NCI-H2227 treated with DMSO at 0.1 percent for 48 hours (cell line): ENCODE measurements at regions not wholly inside any gene's neighbourhood (a gene's known extent, or its start where the extent isn't known, plus 50 kb on each side); places are given as distances from the start of the nearest gene placed in this dataset.

ENCODE experiments used
- DNase-seq: peaks from one replicate; lab custom pipeline; 2025; lab: John Stamatoyannopoulos, UW

GRCh38 chr18:66742832-66743231 is 138.9 kb upstream of the CDH19 start:
- no peak for DNase-seq

GRCh38 chr18:66735933-66736332 is 132.0 kb upstream of the CDH19 start:
- DNase-seq: no peak

GRCh38 chr18:66734451-66734850 is 130.6 kb upstream of the CDH19 start:
- DNase-seq: no peak

DNA sequence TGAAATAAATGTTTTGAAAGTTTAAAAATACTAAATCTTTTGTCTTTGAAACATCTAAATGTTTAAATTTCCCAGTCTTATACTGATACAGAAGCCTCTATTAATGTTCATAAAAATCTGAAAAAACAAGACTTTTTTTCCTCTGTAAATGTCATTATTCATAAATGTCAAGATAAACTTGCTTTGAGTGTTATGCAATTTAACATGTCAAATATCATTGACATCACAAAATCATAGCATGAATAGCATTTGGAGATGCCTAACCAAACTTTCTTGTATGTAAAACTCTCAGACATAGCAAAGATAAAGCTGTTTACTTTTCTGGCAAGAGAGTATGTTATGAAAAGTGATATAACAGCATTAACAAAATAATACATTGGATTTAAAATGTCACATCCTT is 128.0 kb upstream of the CDH19 start:
- DNase-seq: no peak

- DNase-seq: no peak
Observed at GRCh38 chr18:66729442-66730239, 125.8 kb upstream of the CDH19 start.

DNA sequence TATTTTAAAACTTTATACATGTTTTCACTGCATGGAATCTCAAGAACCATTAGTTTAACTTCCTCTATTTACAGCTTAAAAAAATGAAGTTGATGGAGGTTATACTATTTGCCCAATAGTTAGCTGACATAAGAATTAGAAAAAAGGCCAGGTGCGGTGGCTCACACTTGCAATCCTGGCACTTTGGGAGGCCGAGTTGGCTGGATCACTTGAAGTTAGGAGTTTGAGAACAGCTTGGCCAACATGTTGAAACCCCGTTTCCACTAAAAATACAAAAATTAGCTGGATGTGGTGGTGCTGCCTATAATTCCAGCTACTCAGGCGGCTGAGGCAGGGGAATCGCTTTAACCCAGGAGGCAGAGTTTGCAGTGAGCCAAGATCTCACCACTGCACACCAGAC is 125.1 kb upstream of the CDH19 start:
- DNase-seq: no peak

GRCh38 chr18:66727991-66728390 is 124.1 kb upstream of the CDH19 start:
- no peak for DNase-seq

- no peak for DNase-seq
Observed at GRCh38 chr18:66724664-66725356, 120.9 kb upstream of the CDH19 start.

DNA sequence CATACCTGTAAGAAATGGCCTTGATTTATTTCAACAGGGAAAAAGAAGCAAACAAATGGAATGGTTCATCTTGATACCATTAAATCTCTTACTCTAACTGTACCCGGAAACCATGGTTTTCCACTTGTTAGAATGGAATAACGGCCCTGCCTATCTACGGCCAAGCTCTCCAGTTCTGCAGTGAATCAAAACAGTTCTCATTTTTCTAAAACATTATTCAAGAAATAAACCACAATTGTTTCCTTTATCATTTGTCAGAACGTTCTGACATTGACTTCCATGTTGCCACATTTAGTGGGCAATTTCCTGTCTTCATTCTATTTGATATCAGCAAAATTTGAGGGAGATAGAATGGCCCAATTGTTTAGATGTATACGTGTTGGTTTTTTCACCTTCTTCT is 118.8 kb upstream of the CDH19 start:
- no peak for DNase-seq

DNA sequence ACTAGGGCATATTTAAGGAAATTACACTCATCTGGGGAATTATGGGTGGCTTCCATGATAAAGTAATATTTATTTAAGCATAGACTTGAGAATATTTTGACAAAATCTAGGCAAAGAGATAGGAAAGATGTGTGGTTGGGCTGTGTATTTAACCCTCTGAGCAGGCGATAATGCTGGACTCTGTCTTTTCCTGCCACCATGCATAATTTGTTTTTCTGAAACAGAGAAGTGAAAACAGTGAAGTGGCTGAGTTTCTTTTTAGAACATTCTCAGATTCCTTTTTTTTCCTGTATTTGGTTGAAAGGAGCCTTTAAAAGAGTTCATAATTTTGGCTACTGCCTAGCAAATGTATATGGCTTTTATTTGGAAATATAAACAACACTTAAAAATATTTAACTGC is 104.8 kb upstream of the CDH19 start:
- DNase-seq: no peak

GRCh38 chr18:66707473-66707872 is 103.6 kb upstream of the CDH19 start:
- no peak for DNase-seq

DNA sequence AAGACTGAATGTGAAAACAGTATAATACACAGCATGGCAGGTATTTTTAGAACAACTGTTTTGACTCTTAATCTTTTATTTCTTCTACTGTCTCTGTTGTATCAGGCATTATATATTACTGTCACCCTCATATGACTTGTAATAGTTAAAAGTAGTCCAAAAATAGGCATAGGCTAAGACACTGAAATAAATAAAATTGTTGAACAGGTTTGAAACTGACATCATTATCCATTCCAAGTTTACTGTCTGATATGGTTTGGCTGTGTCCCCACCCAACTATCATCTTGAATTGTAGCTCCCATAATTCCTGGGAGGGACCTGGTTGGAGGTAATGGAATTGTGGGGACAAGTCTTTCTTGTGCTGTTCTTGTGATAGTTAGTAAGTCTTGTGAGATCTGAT is 91.4 kb upstream of the CDH19 start:
- no peak for DNase-seq

DNA sequence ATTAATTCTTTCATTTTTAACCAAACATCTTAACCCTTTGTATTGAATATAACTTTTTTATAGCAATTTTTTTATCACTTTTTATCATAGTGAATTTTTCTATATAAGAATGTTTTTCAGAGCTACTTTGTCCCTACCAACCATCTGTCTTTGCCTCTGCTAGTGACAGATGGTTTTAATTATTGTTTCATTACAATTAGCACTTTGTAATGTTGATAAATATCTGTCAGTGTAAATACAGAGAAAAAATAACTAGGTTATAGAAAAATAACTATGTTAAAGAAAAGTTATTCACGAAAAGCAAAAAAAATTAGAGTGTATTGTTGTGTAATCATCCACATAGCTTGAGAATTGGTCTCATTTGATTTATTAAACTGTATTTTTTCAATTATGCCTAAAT is 91.0 kb upstream of the CDH19 start:
- DNase-seq: no peak

GRCh38 chr18:66687635-66688034 is 83.7 kb upstream of the CDH19 start:
- DNase-seq: no peak

DNA sequence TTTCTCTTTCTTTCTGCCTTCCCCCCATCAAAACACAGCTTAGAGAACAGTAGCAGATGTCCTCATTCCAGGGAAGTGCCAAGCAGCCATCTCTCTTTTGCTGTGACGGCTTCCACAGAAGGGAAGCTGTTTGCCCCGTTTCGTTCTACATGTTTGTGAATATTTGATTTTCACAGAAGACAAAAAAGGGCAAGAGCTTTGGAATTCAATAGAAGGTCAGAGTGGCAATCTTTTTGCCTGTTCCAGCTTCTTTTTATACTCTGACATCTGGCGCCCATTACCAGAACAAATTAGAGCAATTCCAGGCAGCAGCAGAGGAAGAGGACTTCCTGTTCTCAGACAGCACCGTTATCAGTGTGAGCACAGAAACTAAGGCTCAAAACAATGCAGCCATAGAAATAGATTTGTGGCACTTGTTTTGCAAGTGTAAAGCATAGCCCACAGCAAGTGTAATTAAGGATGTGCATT is 79.0 kb upstream of the CDH19 start:
- DNase-seq: peak; percentile 85

- no peak for DNase-seq
Observed at GRCh38 chr18:66676699-66677098, 72.8 kb upstream of the CDH19 start.

DNA sequence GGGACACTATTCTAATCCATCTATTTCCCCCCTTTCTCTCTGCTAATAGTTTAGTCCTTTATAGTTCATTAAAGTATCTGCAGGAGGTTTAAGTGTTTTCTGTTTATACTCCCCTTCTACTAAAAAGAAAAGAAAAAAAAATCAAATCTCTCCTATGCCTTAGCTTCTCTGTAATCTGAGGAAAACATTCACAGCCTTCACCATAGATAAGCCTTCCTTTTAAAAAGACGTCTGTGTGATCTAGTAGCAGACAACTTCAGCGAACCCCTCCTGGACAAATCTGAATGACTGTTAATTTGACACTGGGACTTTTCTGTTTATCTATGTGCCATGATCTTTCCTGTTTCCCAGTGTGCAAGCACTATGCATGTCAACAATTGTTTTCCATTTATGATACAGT is 70.4 kb upstream of the CDH19 start:
- DNase-seq: no peak

DNA sequence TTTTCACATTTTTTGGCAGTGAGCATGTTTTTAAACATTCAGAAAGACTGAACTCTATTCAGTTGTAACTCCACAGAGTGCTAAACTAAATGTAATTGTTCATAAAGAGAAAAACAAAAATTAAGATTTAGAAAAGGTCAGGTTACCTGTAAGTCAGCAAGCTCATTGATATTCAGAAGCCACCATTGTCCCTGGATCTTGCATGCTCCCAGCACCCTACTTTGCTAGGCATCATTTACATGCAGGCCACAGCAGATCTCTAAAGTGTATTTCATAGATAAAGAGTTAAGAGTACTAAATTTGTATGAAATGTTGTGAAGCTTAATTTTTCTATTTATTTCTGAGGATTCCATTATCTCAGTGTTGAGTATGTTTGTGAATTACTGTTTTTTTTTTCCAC is 64.8 kb upstream of the CDH19 start:
- no peak for DNase-seq

DNA sequence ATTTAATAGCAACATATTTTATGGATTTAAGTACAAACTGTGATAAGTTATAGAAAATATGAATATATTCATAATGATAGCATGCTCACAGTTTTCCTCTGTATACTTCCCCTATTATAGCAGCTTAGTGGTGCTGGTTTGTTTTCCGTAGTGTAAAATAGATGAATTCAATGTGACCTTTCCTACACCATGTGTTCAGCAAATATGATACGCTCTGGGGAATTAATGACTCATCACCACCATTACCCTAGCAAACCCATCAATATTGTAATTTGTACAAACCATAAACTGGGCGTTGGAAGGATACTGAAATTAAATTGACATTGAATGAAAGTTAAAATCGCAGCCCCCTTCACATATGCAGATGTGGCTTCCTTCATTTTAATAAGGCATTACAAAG is 58.7 kb upstream of the CDH19 start:
- DNase-seq: no peak

DNA sequence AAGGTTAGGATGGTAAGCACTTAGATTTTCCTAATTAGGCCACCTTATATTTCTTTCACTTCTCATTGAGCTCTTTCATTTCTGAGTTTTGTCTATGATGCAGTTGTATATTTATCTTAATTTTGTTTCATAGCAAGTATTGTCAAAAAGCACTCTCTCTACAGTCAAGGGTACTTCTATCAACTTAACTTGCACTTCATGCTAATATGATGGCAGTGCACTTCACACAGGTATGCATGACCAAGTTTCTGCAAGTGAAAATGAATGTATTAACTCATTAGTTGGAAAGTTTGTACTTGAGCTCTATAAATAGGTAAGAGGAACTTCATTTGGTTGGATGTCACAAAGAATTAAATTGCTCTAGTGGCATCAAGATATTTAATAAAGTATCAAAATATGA is 51.5 kb upstream of the CDH19 start:
- DNase-seq: no peak
